HTR-8/SVneo (cell line): ENCODE measurements at regions not wholly inside any gene's neighbourhood (a gene's known extent, or its start where the extent isn't known, plus 50 kb on each side); places are given as distances from the start of the nearest gene placed in this dataset.

Experiments
- DNase-seq: peaks from one replicate; pipeline ENCODE4 v3.0.0; 2011; ENCODE audit warnings: low spot score, mixed read lengths; ENCODE audit not compliant: insufficient read length
- FAIRE-seq: peaks from 2 replicates; lab custom pipeline; 2011; peaks lifted over from hg19 to GRCh38; lab: Jason Lieb, UNC

GRCh38 chr3:117322866-117323265, 613.3 kb downstream of the TUSC7 start:
- no peak for FAIRE-seq
- DNase-seq, result no peak

GRCh38 chr3:117346901-117347300, 637.3 kb downstream of the TUSC7 start:
- FAIRE-seq, result no peak
- DNase-seq, result no peak

GRCh38 chr3:117348884-117349283, 639.3 kb downstream of the TUSC7 start:
- DNase-seq (no peak), FAIRE-seq (no peak)

GRCh38 chr3:117349566-117349965, 640.0 kb downstream of the TUSC7 start:
- no peak for FAIRE-seq
- DNase-seq, result no peak

DNA sequence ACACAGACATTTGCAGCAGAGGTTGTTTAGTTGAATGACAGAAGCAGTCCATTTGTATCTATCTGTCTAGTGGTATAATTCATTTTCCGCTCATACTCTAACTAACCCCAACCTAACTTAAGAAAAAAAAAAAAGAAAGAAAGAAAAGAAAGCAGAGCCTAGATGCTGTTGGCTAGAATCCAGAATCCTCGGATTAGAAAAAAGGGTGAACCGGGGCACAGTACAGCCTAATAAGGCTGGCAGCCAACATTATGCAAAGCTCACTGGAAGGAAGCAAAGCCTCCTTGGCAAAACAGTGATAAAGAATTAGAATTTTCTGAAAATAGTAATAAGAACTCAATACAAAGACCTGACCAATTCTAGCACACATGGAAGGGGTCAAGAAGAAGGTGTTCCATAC, 640.8 kb downstream of the TUSC7 start:
- DNase-seq (no peak), FAIRE-seq (no peak)

- no peak for DNase-seq
Measured at GRCh38 chr3:117355566-117355965, 646.0 kb downstream of the TUSC7 start.

GRCh38 chr3:117356091-117356705, 646.6 kb downstream of the TUSC7 start:
- FAIRE-seq, result no peak
- DNase-seq, result no peak

More at GRCh38 chr3:117355566-117355965, 646.0 kb downstream of the TUSC7 start:
- FAIRE-seq, result no peak

DNA sequence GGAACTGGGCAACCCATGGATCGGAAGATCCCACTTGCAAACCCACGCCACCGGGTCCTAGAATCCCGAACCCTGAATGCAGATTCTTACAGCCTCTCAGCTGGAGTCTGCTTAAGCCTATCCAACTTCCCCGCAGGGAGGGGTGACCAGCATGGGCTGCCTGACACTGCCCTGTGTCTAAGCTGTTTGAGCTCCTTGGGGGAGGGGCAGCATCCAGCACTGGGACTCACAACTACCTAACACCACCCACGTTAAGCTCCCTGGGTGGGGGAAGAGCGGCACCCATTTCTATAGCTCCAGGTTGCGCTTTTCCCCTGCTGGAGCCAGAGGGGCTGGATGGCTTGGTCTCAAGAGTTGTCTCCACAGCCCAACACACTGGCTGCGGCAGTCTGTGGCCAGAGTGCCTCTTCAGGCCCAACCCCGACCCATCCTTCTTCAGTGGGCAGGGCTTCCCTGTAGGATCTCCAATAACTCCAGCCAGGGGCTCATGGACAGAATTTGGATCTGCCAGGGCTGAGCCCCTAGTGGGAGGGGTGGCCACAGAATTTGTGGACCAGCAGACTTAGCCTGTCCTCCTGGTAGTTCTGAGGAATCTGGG, 649.2 kb downstream of the TUSC7 start:
- FAIRE-seq, result no peak
- DNase-seq, result no peak

DNA sequence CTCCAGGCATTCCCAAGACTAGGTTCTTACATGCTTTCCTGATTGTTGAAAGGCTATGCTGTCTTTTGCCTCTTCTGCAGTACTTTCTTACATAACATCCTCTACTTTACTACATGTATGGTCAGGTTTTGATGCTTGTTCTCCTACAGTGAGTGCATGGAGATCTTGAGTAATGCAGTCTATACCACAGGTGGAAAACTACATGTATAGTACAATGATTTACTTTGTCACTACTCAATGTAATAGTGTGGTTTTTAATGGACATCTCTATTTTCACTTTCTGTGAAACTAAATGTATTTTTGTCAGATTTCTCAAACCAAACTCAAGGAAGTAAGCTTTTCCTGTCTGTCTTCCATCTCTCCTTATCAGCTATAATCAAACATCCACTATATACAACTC, 657.0 kb downstream of the TUSC7 start:
- DNase-seq, result no peak
- FAIRE-seq, result no peak

DNA sequence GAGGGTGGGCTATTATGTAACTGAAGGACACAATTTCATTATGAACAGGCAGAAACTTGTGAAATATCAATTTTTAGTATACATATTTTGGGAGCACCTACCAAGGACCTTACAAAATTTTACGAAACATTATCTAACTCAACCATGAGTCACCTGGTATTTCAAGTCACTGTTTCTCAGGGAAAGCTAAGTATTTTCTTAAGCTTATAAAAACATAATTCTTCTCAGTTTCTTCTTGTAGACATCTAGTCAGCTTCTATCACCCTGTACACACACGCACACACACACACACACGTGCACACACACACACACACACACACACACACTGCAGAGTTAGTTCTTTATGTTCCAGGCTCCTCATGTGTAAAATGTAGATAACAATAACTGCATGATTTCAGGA, 658.3 kb downstream of the TUSC7 start:
- no peak for FAIRE-seq

DNA sequence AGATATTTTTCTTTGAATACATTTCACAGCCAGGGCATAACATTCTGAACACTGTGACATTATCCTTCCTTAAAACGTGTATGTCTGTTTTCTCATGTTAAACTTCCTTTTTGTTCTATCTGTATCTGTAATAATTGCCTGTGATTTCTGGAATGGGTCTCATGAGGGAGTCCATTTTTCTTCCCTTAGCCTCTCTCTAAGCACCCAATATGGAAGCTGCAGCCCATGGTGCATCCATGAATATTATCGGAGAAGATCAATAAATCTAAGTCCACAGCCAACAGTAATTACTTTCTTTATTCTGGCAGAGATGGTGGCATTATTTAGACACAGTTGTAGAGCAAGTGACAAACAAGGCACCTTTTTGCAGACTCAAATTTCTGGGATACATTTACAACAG, 671.1 kb downstream of the TUSC7 start:
- FAIRE-seq (no peak), DNase-seq (no peak)

More for the DNA sequence above, 658.3 kb downstream of the TUSC7 start:
- DNase-seq, result no peak

DNA sequence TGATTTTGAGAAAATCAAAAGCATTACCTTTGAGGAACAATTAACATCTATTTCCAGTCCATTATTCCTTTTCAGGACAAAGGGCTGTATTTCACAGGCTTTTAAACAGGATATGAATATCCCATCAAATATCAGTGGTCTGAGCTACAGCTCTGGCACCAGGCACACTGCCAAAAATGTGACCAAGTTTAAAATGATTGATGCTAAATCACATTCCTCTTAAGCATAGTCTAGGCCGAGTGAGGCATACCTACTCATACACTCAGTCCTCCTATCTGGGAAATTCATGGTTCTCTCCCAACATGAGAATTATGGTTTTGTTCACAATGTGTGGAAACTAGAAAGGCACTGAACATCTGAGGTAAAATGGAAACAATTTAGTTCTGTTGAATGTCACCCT, 683.5 kb downstream of the TUSC7 start:
- FAIRE-seq (no peak), DNase-seq (no peak)

GRCh38 chr3:117398141-117398899, 688.7 kb downstream of the TUSC7 start:
- FAIRE-seq (no peak), DNase-seq (no peak)

DNA sequence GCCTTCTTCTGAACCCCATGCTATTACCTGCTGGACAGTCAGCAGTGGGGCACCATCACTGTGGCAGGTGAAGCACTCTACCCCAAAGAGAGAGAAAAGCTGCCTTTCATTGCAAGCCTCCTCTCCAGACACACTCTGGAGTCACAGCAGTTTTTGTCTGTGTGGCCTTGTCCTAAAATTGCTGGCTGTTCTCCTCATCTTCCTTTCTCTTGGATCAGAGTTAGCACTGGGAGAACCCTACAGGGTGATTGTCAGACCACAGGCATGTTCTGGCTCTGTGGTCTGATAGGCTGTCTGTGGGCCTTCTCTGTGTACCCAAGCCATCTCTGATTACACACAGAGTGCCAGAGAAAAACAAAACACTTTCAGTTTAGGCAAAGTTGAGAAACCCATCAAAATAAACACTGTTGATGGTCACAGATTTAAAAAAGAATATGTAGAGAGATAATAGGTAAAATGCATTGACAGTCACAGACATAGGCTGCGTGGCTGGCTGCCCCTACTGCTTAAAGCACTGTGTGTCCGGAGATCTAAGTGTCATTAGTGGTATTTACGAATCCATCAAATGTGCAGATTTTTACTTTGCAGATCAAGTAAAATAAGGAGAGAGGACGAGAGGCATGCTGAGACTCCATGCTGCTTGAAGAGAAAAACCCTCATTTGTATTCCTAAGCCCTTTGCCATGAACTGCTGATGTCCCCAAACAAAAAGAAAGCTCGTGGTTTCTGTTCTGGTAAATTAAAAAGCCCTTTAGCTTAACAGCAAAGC, 689.9 kb downstream of the TUSC7 start:
- DNase-seq, result no peak

GRCh38 chr3:117400303-117400702, 690.7 kb downstream of the TUSC7 start:
- FAIRE-seq, result no peak
- DNase-seq, result no peak

More for the DNA sequence above, 689.9 kb downstream of the TUSC7 start:
- no peak for FAIRE-seq

DNA sequence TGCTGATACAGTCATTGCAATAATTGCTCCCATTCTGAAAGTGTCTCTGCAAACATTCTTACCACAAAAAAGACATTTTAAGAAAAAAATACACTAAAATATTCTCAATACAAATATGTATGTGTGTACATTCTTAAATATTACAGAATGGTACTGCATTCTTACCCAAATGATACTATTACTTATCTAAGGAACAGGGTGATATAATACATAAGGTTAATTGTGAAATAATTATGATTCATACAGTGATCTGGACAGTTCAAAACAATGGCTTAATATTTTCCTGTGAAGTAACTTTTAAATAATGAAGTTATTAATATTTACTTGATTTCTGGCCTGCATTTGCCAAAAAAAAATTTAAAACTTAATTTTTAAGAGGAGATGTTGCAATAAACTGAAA, 694.6 kb downstream of the TUSC7 start:
- DNase-seq (no peak), FAIRE-seq (no peak)

DNA sequence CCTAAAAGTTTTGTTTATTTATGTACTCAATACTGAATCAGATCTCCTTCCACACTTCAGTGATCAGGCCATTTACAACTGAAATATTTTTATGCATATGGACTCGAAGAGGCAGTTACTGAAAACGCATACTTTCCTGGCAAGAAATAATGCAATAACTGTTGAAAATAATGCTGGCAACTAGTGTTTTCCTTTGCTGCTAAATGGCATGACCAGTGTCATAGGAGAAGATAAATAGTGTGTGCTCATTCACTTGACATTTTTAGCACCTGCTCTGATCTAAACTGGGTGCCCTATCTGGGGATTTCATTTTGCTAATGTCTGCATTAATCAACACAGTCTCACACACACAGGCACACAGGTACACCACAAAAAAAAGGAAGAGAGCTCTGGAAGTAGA, 695.2 kb downstream of the TUSC7 start:
- DNase-seq, result no peak
- no peak for FAIRE-seq

DNA sequence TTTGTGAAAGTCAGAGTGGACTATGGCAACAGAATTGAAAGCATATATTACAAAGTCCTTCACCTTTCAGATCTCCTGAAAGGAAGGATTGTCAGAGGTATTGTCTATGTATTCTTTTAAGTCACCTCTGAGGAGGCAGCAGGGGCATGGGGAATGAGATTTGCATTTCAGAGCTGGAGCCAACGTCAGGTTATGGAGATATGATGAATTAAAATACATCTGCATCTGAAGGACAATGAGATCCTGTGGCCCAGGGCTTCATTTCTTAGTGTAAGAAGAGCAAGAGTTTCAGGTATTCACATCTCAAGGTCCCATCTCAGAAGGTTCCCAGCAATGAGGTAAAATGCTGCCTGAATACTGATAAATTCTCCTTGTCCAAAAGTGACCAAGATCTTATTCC, 695.8 kb downstream of the TUSC7 start:
- DNase-seq (no peak), FAIRE-seq (no peak)

GRCh38 chr3:117407317-117407716, 697.7 kb downstream of the TUSC7 start:
- FAIRE-seq (no peak), DNase-seq (no peak)

DNA sequence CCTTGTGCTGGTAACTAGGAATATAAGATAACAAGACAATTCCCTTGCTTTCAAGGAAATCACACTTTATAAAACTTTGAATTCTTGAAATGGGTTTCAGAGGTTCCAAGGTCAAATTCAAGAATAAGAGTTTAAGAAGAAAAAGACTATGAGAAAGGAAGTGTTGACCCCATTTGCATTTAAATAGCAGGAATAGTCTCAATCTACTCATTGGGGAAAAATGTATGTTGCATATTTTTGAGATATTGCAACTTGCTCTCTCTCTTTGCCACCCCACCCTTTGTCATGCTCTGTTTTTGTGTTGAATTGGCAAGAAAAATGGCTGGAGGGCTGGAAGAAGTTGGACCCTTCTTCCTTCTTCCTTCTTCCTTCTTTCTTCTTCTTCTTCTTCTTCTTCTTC, 699.2 kb downstream of the TUSC7 start:
- no peak for DNase-seq
- FAIRE-seq, result no peak

DNA sequence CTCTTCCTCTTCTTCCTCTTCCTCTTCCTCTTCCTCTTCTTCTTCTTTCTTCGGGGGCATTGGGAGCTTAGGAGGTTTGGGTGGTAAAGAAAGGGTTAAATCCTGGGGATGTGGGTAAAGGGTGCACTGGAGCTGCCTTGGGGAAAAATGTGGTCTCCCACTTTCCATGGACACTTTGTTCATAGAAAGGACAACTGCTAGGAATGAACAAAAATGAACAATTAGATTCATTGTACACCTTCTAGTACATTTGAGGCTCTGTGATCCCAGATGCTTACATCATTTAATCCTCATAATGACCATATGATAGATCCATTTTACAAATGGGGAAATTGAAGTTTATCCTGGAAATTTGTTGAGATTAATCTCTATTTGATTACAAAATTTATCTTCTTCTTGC, 699.7 kb downstream of the TUSC7 start:
- no peak for DNase-seq
- no peak for FAIRE-seq
